ENCODE measurements at regions not wholly inside any gene's neighbourhood (a gene's known extent, or its start where the extent isn't known, plus 50 kb on each side); places are given as distances from the start of the nearest gene placed in this dataset.

- H3K27ac ChIP-seq (ENCODE audit: poor library complexity, severe bottlenecking): no peak overlapping the region
- H3K4me3 ChIP-seq (ENCODE audit: severe bottlenecking): no peak overlapping the region
- H3K36me3 ChIP-seq (ENCODE audit: low read depth): peaks cover 15% of the 10 kb centered on the region; the same call in 1 of the 2 replicates
- no peak for DNase-seq (ENCODE audit: low spot score)
- no peak for ATAC-seq (ENCODE audit: low read depth)
- no peaks in the 10 kb centered on the region for H3K9me3 ChIP-seq (ENCODE audit: severe bottlenecking)
- H3K4me1 ChIP-seq (ENCODE audit: insufficient read depth, poor library complexity, severe bottlenecking): peaks cover 7% of the 10 kb centered on the region
- no peaks in the 10 kb centered on the region for H3K27me3 ChIP-seq (ENCODE audit: insufficient read depth, poor library complexity, severe bottlenecking)
- no peak for TF ChIP-seq CTCF (IDR thresholded peaks at IDR 0.05; ENCODE audit: poor library complexity, severe bottlenecking)
Measured at GRCh38 chr17:77393274-77393600, 252.5 kb downstream of the SEC14L1 start.

- no peak overlapping the region for H3K27ac ChIP-seq (ENCODE audit: poor library complexity, severe bottlenecking)
- H3K27me3 ChIP-seq (ENCODE audit: insufficient read depth, poor library complexity, severe bottlenecking): no peaks in the 10 kb centered on the region
- no peak for ATAC-seq (ENCODE audit: low read depth)
- H3K4me1 ChIP-seq (ENCODE audit: insufficient read depth, poor library complexity, severe bottlenecking): peaks cover 7% of the 10 kb centered on the region
- H3K9me3 ChIP-seq (ENCODE audit: severe bottlenecking): no peaks in the 10 kb centered on the region
- H3K36me3 ChIP-seq (ENCODE audit: low read depth): peaks cover 19% of the 10 kb centered on the region
- H3K4me3 ChIP-seq (ENCODE audit: severe bottlenecking): no peak overlapping the region
- no peak for DNase-seq (ENCODE audit: low spot score)
- TF ChIP-seq CTCF (IDR thresholded peaks at IDR 0.05; ENCODE audit: poor library complexity, severe bottlenecking): no peak
Measured at GRCh38 chr17:77393867-77394539, 253.2 kb downstream of the SEC14L1 start.

- ATAC-seq (ENCODE audit: low read depth): no peak
- Histone ChIP-seq H3K4me1 (ENCODE audit: insufficient read depth, poor library complexity, severe bottlenecking) (peaks cover 7% of the 10 kb centered on the region), H3K36me3 (ENCODE audit: low read depth) (peaks cover 19% of the 10 kb centered on the region), H3K27me3 (ENCODE audit: insufficient read depth, poor library complexity, severe bottlenecking) (no peaks in the 10 kb centered on the region), H3K9me3 (ENCODE audit: severe bottlenecking) (no peaks in the 10 kb centered on the region), H3K27ac (ENCODE audit: poor library complexity, severe bottlenecking) (no peak overlapping the region), H3K4me3 (ENCODE audit: severe bottlenecking) (no peak overlapping the region)
- no peak for DNase-seq (ENCODE audit: low spot score)
- TF ChIP-seq CTCF (IDR thresholded peaks at IDR 0.05; ENCODE audit: poor library complexity, severe bottlenecking): no peak
Measured at GRCh38 chr17:77394540-77395295, 253.9 kb downstream of the SEC14L1 start.

GRCh38 chr17:77395501-77396048, 254.8 kb downstream of the SEC14L1 start:
- H3K4me3 ChIP-seq (ENCODE audit: severe bottlenecking): no peak overlapping the region
- H3K27ac ChIP-seq (ENCODE audit: poor library complexity, severe bottlenecking): no peak overlapping the region
- no peak for ATAC-seq (ENCODE audit: low read depth)
- peaks cover 18% of the 10 kb centered on the region for H3K36me3 ChIP-seq (ENCODE audit: low read depth)
- no peak for TF ChIP-seq CTCF (IDR thresholded peaks at IDR 0.05; ENCODE audit: poor library complexity, severe bottlenecking)
- peaks cover 6% of the 10 kb centered on the region for H3K4me1 ChIP-seq (ENCODE audit: insufficient read depth, poor library complexity, severe bottlenecking)
- H3K27me3 ChIP-seq (ENCODE audit: insufficient read depth, poor library complexity, severe bottlenecking): no peaks in the 10 kb centered on the region
- no peak for DNase-seq (ENCODE audit: low spot score)
- no peaks in the 10 kb centered on the region for H3K9me3 ChIP-seq (ENCODE audit: severe bottlenecking)

Measured in RWPE2 (cell line).